Epithelial cell of proximal tubule (primary cell): ENCODE measurements at regions not wholly inside any gene's neighbourhood (a gene's known extent, or its start where the extent isn't known, plus 50 kb on each side); places are given as distances from the start of the nearest gene placed in this dataset.

ENCODE experiments used
- DNase-seq: peaks from one replicate; pipeline ENCODE4 v3.0.0-alpha.2; 2011; ENCODE audit warnings: low read depth
- H3K4me3 ChIP-seq: 2 replicates; pipeline ENCODE4 v1.5.1; 2011; ENCODE audit warnings: low read depth, mild to moderate bottlenecking, low read length
- TF ChIP-seq, protein P1 (sequence below): conservative IDR thresholded peaks from 2 replicates; pipeline ENCODE4 v1.5.1; 2012; ENCODE audit warnings: low read depth, mild to moderate bottlenecking, low read length

DNA sequence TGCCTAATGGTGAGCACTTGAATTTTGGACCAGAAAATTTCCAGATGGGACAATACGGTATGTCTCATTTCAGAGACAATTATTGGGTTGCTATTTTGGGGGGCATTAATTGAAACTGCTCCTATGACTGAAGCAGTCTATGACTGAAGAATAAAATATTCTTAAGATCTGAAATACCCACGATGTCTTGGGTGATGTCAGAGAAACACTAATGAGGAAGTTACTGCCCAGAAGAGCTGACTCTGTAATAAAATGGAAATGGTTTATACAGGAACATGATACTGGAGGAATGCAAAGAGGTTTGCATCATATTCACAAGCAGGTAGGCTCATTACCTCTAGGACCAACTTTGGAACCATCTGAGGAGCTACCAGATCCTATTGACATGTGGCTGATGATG, 68.7 kb downstream of the IL12A start:
- no peak overlapping the region for H3K4me3 ChIP-seq
- TF ChIP-seq, protein P1, sequence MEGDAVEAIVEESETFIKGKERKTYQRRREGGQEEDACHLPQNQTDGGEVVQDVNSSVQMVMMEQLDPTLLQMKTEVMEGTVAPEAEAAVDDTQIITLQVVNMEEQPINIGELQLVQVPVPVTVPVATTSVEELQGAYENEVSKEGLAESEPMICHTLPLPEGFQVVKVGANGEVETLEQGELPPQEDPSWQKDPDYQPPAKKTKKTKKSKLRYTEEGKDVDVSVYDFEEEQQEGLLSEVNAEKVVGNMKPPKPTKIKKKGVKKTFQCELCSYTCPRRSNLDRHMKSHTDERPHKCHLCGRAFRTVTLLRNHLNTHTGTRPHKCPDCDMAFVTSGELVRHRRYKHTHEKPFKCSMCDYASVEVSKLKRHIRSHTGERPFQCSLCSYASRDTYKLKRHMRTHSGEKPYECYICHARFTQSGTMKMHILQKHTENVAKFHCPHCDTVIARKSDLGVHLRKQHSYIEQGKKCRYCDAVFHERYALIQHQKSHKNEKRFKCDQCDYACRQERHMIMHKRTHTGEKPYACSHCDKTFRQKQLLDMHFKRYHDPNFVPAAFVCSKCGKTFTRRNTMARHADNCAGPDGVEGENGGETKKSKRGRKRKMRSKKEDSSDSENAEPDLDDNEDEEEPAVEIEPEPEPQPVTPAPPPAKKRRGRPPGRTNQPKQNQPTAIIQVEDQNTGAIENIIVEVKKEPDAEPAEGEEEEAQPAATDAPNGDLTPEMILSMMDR = no peak
- no peak for DNase-seq

GRCh38 chr3:160060409-160061027, 71.9 kb downstream of the IL12A start:
- DNase-seq = no peak
- no peak overlapping the region for H3K4me3 ChIP-seq
- TF ChIP-seq, protein P1 = no peak

- TF ChIP-seq, protein P1 = no peak
- no peak overlapping the region for H3K4me3 ChIP-seq
- DNase-seq = no peak
These were observed 72.9 kb downstream of the IL12A start for GRCh38 chr3:160061525-160061924.

DNA sequence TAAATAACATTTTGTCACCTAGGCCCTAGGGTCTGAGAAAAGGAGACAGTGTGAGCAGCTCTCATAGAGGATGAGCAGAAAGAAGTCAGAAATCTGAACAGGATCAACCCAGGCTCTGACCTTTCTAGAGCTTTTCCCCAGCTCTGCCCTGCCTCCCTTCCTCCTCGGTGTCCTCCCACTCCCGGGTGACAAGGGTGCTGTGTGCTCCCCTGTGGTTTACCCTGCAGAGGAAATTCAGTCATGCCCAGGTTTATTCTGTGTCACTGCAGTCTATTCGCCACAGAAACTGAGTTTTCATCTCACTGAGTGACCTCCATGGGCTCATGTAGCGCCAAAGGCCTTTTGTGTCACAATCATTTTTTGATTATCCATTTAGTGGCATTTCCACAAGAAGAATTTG, 76.6 kb downstream of the IL12A start:
- no peak overlapping the region for H3K4me3 ChIP-seq
- DNase-seq = no peak
- TF ChIP-seq, protein P1 = no peak

DNA sequence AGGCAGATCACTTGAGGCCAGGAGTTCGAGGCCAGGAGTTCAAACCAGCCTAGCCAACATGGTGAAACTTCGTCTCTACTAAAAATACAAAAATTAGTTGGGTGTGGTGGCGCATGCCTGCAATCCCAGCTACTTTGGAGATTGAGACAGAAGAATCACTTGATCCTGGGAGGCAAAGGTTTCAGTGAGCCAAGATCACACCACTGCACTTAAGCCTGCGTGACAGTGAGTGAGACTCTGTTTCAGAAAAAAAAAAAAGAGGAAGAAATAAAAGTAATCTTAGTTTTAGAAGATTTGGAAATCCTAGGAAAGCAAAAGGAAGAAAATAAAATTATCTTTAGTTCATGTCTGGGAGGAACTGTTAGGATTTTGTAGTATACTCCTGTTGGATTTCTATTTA, 77.2 kb downstream of the IL12A start:
- TF ChIP-seq, protein P1 = no peak
- DNase-seq = no peak
- no peak overlapping the region for H3K4me3 ChIP-seq

DNA sequence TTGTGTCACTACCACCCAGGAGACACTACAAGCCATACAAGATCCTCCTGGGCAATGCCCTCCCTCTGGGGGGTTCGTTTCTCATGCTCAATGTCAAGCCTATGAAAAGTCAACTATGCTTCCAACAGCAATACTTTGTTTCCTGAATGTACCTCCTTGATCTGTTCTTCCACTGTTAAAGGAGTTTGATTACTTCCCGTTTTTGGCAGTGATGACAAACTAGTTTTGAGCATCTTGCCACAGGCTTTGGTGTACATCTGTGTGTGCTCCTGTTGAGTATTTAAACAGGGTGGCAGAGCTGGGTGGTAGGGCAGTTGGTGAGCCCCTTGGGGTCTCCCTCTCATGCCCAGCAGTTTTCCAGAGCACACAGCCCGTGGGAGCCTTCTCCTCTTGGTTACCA, 81.4 kb downstream of the IL12A start:
- no peak for DNase-seq
- no peak overlapping the region for H3K4me3 ChIP-seq
- TF ChIP-seq, protein P1 = no peak

GRCh38 chr3:160076519-160076918, 87.9 kb downstream of the IL12A start:
- no peak overlapping the region for H3K4me3 ChIP-seq
- TF ChIP-seq, protein P1 = no peak
- DNase-seq = no peak
